Upper lobe of right lung (tissue), 1 donor: ENCODE measurements at regions not wholly inside any gene's neighbourhood (a gene's known extent, or its start where the extent isn't known, plus 50 kb on each side); places are given as distances from the start of the nearest gene placed in this dataset.

Experiments
- ATAC-seq: fragments of 200-7000 bp; cut with Tn5 transposase; one replicate; pipeline ENCODE4 v1.9.1; 2020; ENCODE audit warnings: mild to moderate bottlenecking, moderate library complexity
- DNase-seq: peaks from one replicate; pipeline ENCODE4 v3.0.0-alpha.2; 2020
- H3K27ac ChIP-seq: fragments of 200-600 bp; one replicate; pipeline ENCODE4 v1.8.0; 2022
- H3K27me3 ChIP-seq: fragments of 200-600 bp; one replicate; pipeline ENCODE4 v1.8.0; 2022; ENCODE audit warnings: mild to moderate bottlenecking
- H3K36me3 ChIP-seq: fragments of 200-600 bp; one replicate; pipeline ENCODE4 v1.8.0; 2022
- H3K4me1 ChIP-seq: fragments of 200-600 bp; one replicate; pipeline ENCODE4 v1.8.0; 2022
- H3K4me3 ChIP-seq: fragments of 200-600 bp; one replicate; pipeline ENCODE4 v1.8.0; 2022; ENCODE audit warnings: mild to moderate bottlenecking
- H3K9me3 ChIP-seq: fragments of 200-600 bp; one replicate; pipeline ENCODE4 v1.8.0; 2022
- intact Hi-C: fragments of 100-400 bp; cut with DNase I; formaldehyde crosslinking; loops from one replicate; pipeline ENCODE4 v1.11.0; 2022
- TF ChIP-seq, protein P1 (sequence below): fragments of 200-600 bp; IDR thresholded peaks from one replicate; pipeline ENCODE4 v1.8.0; 2022; ENCODE audit warnings: antibody characterized with exemption
- donor health status: DM: no; HTN: yes; CAD: no; lungs with severe emphysema.

DNA sequence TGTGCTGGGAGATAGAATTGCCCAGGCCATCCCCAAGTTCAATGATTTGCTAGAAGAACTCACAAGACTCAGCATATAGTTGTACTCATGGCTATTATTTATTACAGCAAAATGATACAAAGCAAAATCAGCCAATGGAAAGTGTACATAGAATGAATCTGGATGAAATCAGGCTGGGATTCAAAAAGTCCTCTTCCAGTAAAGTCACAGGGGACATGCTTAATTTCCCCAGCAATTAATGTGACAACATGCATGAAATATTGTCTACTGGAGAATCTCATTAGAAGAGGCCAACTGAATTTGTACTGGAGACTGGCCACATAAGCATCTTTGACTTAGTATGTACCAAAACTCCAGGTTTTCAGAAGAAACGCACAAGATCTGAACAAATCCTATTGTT, 1043.1 kb downstream of the NAALADL2 start:
- no peaks in the 10 kb centered on the region for H3K4me1 ChIP-seq
- no peak overlapping the region for H3K4me3 ChIP-seq
- no peak overlapping the region for H3K27ac ChIP-seq
- TF ChIP-seq, protein P1, sequence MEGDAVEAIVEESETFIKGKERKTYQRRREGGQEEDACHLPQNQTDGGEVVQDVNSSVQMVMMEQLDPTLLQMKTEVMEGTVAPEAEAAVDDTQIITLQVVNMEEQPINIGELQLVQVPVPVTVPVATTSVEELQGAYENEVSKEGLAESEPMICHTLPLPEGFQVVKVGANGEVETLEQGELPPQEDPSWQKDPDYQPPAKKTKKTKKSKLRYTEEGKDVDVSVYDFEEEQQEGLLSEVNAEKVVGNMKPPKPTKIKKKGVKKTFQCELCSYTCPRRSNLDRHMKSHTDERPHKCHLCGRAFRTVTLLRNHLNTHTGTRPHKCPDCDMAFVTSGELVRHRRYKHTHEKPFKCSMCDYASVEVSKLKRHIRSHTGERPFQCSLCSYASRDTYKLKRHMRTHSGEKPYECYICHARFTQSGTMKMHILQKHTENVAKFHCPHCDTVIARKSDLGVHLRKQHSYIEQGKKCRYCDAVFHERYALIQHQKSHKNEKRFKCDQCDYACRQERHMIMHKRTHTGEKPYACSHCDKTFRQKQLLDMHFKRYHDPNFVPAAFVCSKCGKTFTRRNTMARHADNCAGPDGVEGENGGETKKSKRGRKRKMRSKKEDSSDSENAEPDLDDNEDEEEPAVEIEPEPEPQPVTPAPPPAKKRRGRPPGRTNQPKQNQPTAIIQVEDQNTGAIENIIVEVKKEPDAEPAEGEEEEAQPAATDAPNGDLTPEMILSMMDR, result no peak
- ATAC-seq (no peak), DNase-seq (no peak)
- H3K27me3 ChIP-seq, result no peaks in the 10 kb centered on the region
- intact Hi-C loops, result no loop called here
- H3K9me3 ChIP-seq, result no peaks in the 10 kb centered on the region
- no peaks in the 10 kb centered on the region for H3K36me3 ChIP-seq

DNA sequence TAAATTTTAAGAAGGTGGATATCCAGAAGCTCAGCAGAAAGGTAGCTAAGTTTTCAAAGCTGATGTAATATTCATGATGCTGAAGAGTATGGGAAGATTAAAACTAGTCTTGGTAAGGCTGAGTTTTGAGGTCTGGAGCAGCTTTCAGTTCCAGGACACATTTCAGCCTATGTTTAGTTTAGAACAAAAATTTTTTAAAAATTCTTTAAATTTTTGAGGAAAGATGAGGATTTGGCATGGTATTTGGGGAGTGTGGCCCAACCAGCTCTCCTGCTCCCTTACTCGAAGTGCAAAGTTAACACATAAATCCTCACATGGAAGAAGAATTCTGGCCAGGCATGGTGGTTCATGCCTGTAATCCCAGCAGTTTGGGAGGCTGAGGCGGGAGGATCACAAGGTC, 1039.1 kb downstream of the NAALADL2 start:
- no peaks in the 10 kb centered on the region for H3K27me3 ChIP-seq
- H3K36me3 ChIP-seq, result no peaks in the 10 kb centered on the region
- DNase-seq, result no peak
- H3K4me1 ChIP-seq, result no peaks in the 10 kb centered on the region
- no peak for ATAC-seq
- H3K27ac ChIP-seq, result no peak overlapping the region
- no peak overlapping the region for H3K4me3 ChIP-seq
- TF ChIP-seq, protein P1, result no peak
- no peaks in the 10 kb centered on the region for H3K9me3 ChIP-seq
- intact Hi-C loops, result no loop called here

DNA sequence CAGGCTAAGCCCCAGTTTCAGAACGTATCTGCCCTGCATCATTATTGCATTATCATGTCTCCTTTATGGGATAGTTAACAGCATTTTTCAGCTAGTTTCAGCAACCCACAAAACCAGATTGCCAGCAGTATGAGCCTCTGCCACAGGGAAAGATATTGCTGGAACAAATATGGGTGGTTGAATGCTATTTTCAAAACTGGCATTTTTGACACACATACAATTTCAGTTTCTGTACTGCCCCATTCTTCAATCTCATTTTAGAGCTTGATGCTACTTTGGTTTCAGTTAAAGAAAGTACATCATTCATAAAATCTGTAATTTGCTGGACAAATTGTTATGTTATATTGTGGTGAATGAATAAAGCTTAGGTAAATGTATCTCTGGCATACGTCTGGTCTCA, 1037.5 kb downstream of the NAALADL2 start:
- no peaks in the 10 kb centered on the region for H3K4me1 ChIP-seq
- no peak overlapping the region for H3K4me3 ChIP-seq
- H3K27ac ChIP-seq, result no peak overlapping the region
- DNase-seq (no peak), ATAC-seq (no peak)
- TF ChIP-seq, protein P1, result no peak
- no peaks in the 10 kb centered on the region for H3K27me3 ChIP-seq
- no peaks in the 10 kb centered on the region for H3K9me3 ChIP-seq
- intact Hi-C loops, result no loop called here
- H3K36me3 ChIP-seq, result no peaks in the 10 kb centered on the region

DNA sequence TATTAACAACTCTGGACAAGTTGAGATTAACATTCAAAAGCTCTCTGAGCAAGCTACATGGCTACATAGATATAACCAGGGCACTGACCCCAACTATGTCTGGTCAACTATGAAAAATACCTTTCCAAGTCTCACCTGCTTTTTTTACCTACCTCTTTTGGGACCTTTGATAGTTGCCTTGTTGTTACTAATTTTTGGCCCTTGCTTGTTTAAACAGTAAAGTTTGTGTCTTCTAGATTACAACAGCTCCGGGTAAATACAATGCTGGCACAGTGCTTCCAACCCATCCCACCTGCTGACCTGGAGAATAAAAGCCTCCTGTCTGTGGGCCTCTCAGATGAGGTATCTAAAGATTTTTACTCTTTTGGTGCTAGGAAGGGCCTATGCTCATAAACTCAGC, 1036.6 kb downstream of the NAALADL2 start:
- no peaks in the 10 kb centered on the region for H3K4me1 ChIP-seq
- no peaks in the 10 kb centered on the region for H3K27me3 ChIP-seq
- no peaks in the 10 kb centered on the region for H3K36me3 ChIP-seq
- H3K9me3 ChIP-seq, result no peaks in the 10 kb centered on the region
- no peak overlapping the region for H3K4me3 ChIP-seq
- TF ChIP-seq, protein P1, result no peak
- H3K27ac ChIP-seq, result no peak overlapping the region
- DNase-seq (no peak), ATAC-seq (no peak)
- intact Hi-C loops, result no loop called here

DNA sequence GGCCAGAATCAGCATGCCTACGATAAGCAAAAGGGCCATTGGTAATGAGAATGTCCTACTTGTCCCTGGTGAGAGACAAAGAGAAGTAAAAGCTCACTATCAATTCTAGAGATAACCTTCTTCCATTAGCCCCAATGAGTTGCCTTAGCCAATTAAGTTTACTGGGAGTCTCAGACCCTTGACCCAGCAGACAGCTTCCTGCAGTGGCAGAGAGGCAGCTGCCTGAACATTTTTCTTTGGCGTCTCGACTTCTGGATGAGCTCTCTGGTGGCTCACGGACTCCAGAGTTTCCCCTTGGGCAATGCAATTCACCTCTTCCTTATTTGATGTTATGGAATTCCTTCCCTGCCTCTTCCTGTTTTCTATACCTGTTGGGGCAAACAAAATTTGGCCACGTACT, 1034.4 kb downstream of the NAALADL2 start:
- ATAC-seq, result no peak
- TF ChIP-seq, protein P1, result no peak
- no peak overlapping the region for H3K27ac ChIP-seq
- no peaks in the 10 kb centered on the region for H3K36me3 ChIP-seq
- H3K4me1 ChIP-seq, result no peaks in the 10 kb centered on the region
- H3K27me3 ChIP-seq, result no peaks in the 10 kb centered on the region
- no peak for DNase-seq
- intact Hi-C loops, result no loop called here
- H3K4me3 ChIP-seq, result no peak overlapping the region
- H3K9me3 ChIP-seq, result no peaks in the 10 kb centered on the region

DNA sequence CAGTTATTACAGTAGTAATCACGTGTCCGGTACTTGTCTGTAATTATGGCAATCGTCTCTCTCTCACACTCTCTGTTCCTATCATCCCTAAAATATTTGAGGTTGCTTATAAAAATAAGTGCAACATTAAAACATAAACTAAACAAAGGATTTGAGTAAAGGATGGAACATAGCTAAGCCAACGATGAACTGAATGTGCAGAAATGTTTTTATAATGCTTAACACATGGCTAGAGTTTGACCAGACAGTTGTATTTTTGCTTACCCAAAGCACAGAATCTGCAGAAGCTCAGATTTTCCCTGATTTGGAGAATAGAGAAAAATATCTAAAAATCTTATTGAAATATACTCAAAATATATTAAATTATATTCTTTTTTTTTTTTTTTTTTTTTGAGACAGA, 1030.9 kb downstream of the NAALADL2 start:
- H3K36me3 ChIP-seq, result no peaks in the 10 kb centered on the region
- no peaks in the 10 kb centered on the region for H3K4me1 ChIP-seq
- no peaks in the 10 kb centered on the region for H3K27me3 ChIP-seq
- intact Hi-C loops, result no loop called here
- no peaks in the 10 kb centered on the region for H3K9me3 ChIP-seq
- TF ChIP-seq, protein P1, result no peak
- no peak overlapping the region for H3K27ac ChIP-seq
- DNase-seq (no peak), ATAC-seq (no peak)
- no peak overlapping the region for H3K4me3 ChIP-seq
